Esophagus muscularis mucosa (tissue), 4 donors: ENCODE measurements at regions not wholly inside any gene's neighbourhood (a gene's known extent, or its start where the extent isn't known, plus 50 kb on each side); places are given as distances from the start of the nearest gene placed in this dataset.

Experiments used
- DNase-seq: peaks from one replicate; pipeline ENCODE4 v3.0.0-alpha.2; 2017; ENCODE audit errors: extremely low spot score
- H3K27ac ChIP-seq, 4 donors: fragments of 200-600 bp; sonication (generic); replicated peaks in 1 of 4; 1 replicate in 3 of 4; 2 replicates in 1 of 4; pipeline ENCODE4 v1.5.1; 2016 to 2019; ENCODE audit warnings: mild to moderate bottlenecking in 1 of 4
- H3K27me3 ChIP-seq, 4 donors: fragments of 200-600 bp; sonication (generic); one replicate each; pipeline versions ENCODE4 v1.5.1 to v1.6.0; 2016 to 2019
- H3K36me3 ChIP-seq, 4 donors: fragments of 200-600 bp; sonication (generic); one replicate each; pipeline ENCODE4 v1.5.1; 2016 to 2019
- H3K4me1 ChIP-seq, 4 donors: fragments of 200-600 bp; sonication (generic); one replicate each; pipeline ENCODE4 v1.5.1; 2016 to 2019
- H3K4me3 ChIP-seq, 4 donors: fragments of 200-600 bp; sonication (generic); 1 replicate in 2 of 4; 2 replicates in 2 of 4; pipeline ENCODE4 v1.5.1; 2016 to 2019; ENCODE audit warnings: mild to moderate bottlenecking in 4 of 4, moderate library complexity in 1 of 4
- H3K9me3 ChIP-seq, 4 donors: fragments of 200-600 bp; sonication (generic); 1 replicate in 3 of 4; 2 replicates in 1 of 4; pipeline ENCODE4 v1.5.1; 2016 to 2019
- EP300 ChIP-seq: sonication (generic); formaldehyde crosslinking; IDR thresholded peaks from one replicate; pipeline ENCODE4 v1.6.1; 2017; ENCODE audit warnings: antibody characterized with exemption
- POLR2A ChIP-seq: fragments of 450-650 bp; IDR thresholded peaks from one replicate; pipeline ENCODE4 v1.6.1; 2017; ENCODE audit warnings: antibody characterized with exemption, moderate library complexity, mild to moderate bottlenecking, low read depth
- POLR2AphosphoS5 ChIP-seq, 2 donors: sonication (generic); formaldehyde crosslinking; IDR thresholded peaks; one replicate each; pipeline ENCODE4 v1.6.1; 2017; ENCODE audit warnings: antibody characterized with exemption in 2 of 2
- WGBS: methylation state at CpG from one replicate; pipeline ENCODE4 v1.1.5; 2018; 5-methylcytosine and 5-hydroxymethylcytosine counted together
- intact Hi-C: fragments of 100-400 bp; cut with DNase I; formaldehyde crosslinking; loops from one replicate; pipeline ENCODE4 v1.15.1; 2023
- TF ChIP-seq, protein P1 (sequence below), 3 experiments: fragments of 200-600 bp in 2 of 3; fragments of 450-650 bp in 1 of 3; sonication (generic) in 2 of 3; IDR thresholded peaks; one replicate each; pipeline ENCODE4 v1.5.1; 2017 to 2019; ENCODE audit warnings: antibody characterized with exemption in 3 of 3, mild to moderate bottlenecking in 2 of 3, moderate library complexity in 1 of 3

- H3K4me3 ChIP-seq, result no peak overlapping the region
- DNase-seq, result peak; percentile 68
- no peaks in the 10 kb centered on the region for H3K27me3 ChIP-seq
- peaks cover 0 to 7% (median 0%) of the 10 kb centered on the region in 4 donors for H3K9me3 ChIP-seq
- WGBS, result 47% methylated on average over 8 of the region's 8 CpGs
- H3K36me3 ChIP-seq, result no peaks in the 10 kb centered on the region
- H3K27ac ChIP-seq, result no peak overlapping the region
- no peaks in the 10 kb centered on the region for H3K4me1 ChIP-seq
- intact Hi-C loops, result no loop called here
- TF ChIP-seq EP300, result no peak
- TF ChIP-seq, protein P1, sequence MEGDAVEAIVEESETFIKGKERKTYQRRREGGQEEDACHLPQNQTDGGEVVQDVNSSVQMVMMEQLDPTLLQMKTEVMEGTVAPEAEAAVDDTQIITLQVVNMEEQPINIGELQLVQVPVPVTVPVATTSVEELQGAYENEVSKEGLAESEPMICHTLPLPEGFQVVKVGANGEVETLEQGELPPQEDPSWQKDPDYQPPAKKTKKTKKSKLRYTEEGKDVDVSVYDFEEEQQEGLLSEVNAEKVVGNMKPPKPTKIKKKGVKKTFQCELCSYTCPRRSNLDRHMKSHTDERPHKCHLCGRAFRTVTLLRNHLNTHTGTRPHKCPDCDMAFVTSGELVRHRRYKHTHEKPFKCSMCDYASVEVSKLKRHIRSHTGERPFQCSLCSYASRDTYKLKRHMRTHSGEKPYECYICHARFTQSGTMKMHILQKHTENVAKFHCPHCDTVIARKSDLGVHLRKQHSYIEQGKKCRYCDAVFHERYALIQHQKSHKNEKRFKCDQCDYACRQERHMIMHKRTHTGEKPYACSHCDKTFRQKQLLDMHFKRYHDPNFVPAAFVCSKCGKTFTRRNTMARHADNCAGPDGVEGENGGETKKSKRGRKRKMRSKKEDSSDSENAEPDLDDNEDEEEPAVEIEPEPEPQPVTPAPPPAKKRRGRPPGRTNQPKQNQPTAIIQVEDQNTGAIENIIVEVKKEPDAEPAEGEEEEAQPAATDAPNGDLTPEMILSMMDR (IDR thresholded peaks at IDR 0.05), result no peak
- no peak for TF ChIP-seq POLR2AphosphoS5 (IDR thresholded peaks at IDR 0.05)
- TF ChIP-seq POLR2A, result no peak
Measured at GRCh38 chr5:9712911-9713310, 82.8 kb upstream of the TAS2R1 start.

DNA sequence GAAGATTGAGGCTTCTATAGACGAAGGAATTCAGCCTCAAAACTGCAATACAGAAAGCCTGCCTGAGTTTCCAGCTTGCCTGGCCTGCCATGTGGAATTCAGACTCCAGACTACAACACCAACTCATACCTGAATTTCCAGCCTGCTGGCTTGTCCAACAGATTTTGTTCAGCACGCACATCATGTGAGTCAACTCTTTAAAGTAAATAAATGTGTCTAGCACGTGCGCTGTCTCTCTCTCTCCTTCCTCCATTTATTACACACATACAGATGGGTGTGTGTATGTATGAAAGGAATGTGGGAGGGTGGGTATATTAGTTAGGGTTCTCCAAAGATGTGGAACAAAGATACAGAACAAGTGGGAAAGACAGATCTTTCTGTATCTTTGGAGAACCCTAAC is 82.4 kb upstream of the TAS2R1 start:
- Histone ChIP-seq H3K27ac (no peak overlapping the region), H3K9me3 (peaks cover 0 to 7% (median 0%) of the 10 kb centered on the region in 4 donors), H3K4me1 (no peaks in the 10 kb centered on the region), H3K4me3 (no peak overlapping the region), H3K36me3 (no peaks in the 10 kb centered on the region), H3K27me3 (no peaks in the 10 kb centered on the region)
- DNase-seq, result no peak
- TF ChIP-seq, protein P1 (IDR thresholded peaks at IDR 0.05), result no peak
- TF ChIP-seq POLR2A, result no peak
- TF ChIP-seq POLR2AphosphoS5 (IDR thresholded peaks at IDR 0.05), result no peak
- TF ChIP-seq EP300, result no peak
- intact Hi-C loops, result no loop called here
- WGBS, result 66% methylated on average over 4 of the region's 4 CpGs

DNA sequence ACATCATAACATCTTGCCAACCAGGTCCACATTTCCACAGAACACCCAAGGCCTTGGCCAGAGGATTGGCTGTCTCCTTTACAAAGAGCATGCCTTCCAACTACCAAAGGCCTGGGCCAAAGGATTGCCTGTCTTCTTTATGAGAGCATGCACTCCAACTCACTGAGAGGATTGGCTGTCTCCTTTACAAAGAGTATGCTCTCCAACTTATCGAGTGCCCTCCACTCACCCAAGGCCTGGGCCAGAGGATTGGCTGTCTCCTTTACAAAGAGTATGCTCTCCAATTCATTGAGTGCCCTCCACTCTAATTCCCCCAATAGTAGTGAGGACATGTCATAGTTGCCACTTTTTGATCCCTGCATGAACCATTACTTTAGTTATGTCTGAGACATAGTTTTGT is 79.9 kb upstream of the TAS2R1 start:
- H3K4me1 ChIP-seq, result no peaks in the 10 kb centered on the region
- H3K36me3 ChIP-seq, result no peaks in the 10 kb centered on the region
- H3K4me3 ChIP-seq, result no peak overlapping the region
- 80% methylated on average over 1 of the region's 1 CpG for WGBS
- H3K27me3 ChIP-seq, result no peaks in the 10 kb centered on the region
- intact Hi-C loops, result no loop called here
- peaks cover 0 to 7% (median 0%) of the 10 kb centered on the region in 4 donors for H3K9me3 ChIP-seq
- no peak for TF ChIP-seq EP300
- TF ChIP-seq, protein P1 (IDR thresholded peaks at IDR 0.05), result no peak
- no peak for TF ChIP-seq POLR2AphosphoS5 (IDR thresholded peaks at IDR 0.05)
- no peak for TF ChIP-seq POLR2A
- DNase-seq, result peak; percentile 64
- H3K27ac ChIP-seq, result no peak overlapping the region

DNA sequence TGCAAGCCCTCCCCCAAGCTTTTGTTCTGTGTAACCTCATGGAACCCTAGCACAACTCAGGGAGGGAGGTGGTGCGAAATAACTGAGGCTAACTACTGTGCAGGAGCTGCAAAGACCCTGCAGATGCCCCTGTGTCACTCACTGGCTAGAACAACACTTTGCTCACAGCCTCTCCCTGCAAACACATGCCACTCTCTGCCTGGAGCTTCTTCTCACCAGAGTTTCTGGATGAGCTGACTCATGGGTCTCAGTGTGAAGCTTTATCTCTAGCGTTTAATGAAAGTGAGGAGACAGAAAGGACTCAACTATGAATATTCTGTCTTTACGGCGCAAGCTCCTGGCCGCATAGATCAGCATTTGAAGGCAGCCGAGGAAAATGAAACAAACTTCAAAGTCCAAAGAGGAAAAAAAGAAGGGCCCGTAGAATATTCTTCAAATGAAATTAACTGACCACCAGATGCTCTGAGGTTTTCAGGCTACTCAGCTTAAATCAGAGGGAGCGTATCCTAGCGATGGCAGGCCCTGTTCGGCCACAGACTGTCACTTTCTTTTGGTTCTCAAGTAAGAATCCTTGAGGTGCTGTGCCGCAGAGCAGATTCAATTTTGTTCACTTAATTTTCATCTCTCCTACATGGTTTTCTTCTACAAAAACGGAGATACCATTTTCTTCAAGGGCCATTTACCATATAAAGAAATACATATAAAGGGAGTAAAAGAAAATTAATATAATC is 77.7 kb upstream of the TAS2R1 start:
- intact Hi-C loops, result no loop called here
- H3K4me3 ChIP-seq, result no peak overlapping the region
- peak; percentile 53 for DNase-seq
- H3K36me3 ChIP-seq, result no peaks in the 10 kb centered on the region
- H3K27me3 ChIP-seq, result no peaks in the 10 kb centered on the region
- H3K9me3 ChIP-seq, result peaks cover 0 to 7% (median 0%) of the 10 kb centered on the region in 4 donors
- no peak overlapping the region for H3K27ac ChIP-seq
- no peaks in the 10 kb centered on the region for H3K4me1 ChIP-seq
- WGBS, result 84% methylated on average over 12 of the region's 12 CpGs
- TF ChIP-seq POLR2AphosphoS5 (IDR thresholded peaks at IDR 0.05) (no peak), EP300 (no peak), POLR2A (no peak)
- TF ChIP-seq, protein P1 (IDR thresholded peaks at IDR 0.05), result no peak

DNA sequence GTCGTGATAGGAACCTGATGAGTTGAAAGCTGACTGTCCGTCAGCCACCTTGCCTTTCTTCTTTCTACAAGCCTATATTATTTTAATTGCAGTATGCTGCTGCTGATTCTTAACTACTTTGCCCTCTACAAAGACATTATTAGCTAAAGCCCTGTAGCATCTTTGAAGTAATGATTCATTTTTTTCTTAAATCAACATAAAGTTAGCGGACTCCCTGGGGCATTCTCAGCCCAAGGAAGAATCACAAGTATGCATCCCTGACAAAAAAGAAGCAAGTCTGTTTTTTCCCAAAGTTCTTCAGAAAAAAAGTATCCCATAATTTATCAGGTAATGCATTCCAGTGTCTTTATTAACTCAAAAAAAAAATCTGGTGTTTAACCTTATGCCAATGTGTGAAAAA is 69.5 kb upstream of the TAS2R1 start:
- H3K4me1 ChIP-seq, result no peaks in the 10 kb centered on the region
- no peak overlapping the region for H3K27ac ChIP-seq
- no peaks in the 10 kb centered on the region for H3K9me3 ChIP-seq
- 61% methylated on average over 3 of the region's 3 CpGs for WGBS
- no peaks in the 10 kb centered on the region for H3K27me3 ChIP-seq
- DNase-seq, result no peak
- no peak overlapping the region for H3K4me3 ChIP-seq
- intact Hi-C loops, result no loop called here
- no peak for TF ChIP-seq POLR2A
- no peak for TF ChIP-seq POLR2AphosphoS5 (IDR thresholded peaks at IDR 0.05)
- no peak for TF ChIP-seq EP300
- TF ChIP-seq, protein P1 (IDR thresholded peaks at IDR 0.05), result no peak
- H3K36me3 ChIP-seq, result no peaks in the 10 kb centered on the region
